NCI-H2107 treated with DMSO at 0.1 percent for 48 hours (cell line): ENCODE measurements at regions not wholly inside any gene's neighbourhood (a gene's known extent, or its start where the extent isn't known, plus 50 kb on each side); places are given as distances from the start of the nearest gene placed in this dataset.

Source experiments
- DNase-seq: peaks from one replicate; lab custom pipeline; 2025; ENCODE audit not compliant: unreplicated experiment; lab: John Stamatoyannopoulos, UW

DNA sequence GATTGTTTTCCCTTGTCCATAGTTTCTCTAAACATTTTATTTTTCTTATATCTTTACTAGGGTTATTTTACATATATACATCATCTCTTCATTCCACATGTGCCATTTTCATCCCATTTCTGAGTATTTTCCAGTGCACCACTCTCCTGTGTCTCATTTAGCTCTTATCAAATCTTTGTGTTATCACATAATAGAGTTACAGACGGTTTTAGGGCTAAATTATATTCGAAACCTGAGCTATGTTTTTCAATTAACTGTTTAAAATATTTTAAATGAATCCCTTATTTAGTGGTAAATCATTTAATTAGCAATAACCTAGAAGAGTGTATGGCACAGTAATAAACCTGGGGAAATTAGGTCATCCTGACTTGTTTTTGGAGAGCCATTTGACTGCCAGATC is 160.4 kb upstream of the DCN start:
- DNase-seq = no peak

DNA sequence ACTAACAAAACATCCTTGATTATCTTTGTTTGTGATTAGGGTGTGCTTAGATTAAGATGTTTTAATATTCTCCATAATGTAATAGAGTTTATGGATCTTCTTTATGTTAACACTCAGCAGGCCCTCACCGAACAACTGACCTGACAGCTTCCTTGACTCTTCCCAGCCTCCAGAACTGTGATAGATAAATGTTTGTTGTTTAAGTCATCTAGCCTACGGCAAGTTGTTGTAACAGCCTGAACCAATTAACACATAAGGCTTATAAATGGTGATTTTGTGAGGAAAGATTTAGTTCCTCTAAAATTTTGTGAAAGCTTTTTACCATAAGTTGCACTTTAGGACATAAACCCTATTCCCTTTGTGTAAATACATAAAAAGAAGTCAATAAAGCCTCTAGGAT is 156.5 kb upstream of the DCN start:
- DNase-seq = no peak

- DNase-seq = no peak
These were observed 153.1 kb upstream of the DCN start for GRCh38 chr12:91335699-91336098.

GRCh38 chr12:91333966-91334365 is 151.3 kb upstream of the DCN start:
- DNase-seq = no peak

- peak; percentile 1 for DNase-seq
These were observed 149.7 kb upstream of the DCN start for GRCh38 chr12:91332302-91332701.

GRCh38 chr12:91331371-91331770 is 148.8 kb upstream of the DCN start:
- peak; percentile 12 for DNase-seq

DNA sequence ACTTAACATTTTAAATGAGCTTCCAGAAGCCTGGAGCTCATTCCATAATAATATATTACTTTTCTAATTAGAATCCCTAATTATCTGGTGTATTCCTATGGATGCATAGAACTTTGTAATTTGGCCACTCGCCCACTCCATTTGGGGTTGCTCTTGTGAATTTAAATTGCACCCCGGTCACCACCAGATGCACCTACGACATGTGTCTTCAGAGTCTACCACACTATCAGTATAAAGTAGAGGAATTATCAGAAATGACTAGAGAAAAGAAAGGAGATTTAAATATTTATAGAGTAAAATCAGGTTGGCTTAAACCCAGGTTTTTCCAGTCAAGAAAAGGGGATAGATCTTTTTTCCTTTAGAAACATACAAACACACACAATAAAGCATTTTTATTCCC is 145.8 kb upstream of the DCN start:
- no peak for DNase-seq

DNA sequence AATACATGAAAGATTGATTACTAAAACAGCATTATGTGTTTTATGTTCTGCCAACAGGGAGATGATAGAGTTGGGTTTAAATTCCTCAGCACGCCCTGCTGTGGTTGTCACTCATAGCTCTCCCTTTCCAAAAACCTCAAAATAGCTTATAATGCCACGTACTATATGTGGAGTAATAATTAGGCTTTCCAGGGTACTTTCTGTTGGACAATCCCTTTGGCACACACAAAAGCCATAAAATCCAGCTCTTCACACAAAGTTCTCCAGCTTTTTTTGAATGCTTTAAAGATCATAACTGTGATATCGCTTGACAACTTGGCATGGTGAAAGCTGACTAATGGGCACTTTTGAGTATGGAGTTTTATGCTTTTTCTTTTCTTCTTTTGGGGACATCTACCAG is 145.3 kb upstream of the DCN start:
- DNase-seq = no peak

DNA sequence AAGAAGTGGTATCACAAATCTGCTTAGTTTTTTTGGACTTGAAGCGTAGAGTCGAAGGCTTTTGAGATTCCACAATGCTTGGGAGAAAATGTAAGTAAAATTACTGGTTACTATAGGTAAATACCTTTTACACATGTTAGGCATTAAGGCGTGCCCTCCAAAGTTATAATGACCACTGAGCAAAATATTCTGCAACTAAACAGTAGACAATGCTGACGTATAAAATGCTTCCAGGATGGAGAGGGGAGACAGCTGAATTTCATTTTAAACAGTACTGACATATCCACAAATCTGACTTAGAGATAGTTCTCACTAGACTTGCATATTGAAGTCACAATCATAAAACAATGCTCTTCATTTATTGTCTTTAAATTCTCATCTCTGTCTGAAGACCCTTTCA is 144.5 kb upstream of the DCN start:
- no peak for DNase-seq

- DNase-seq = peak; percentile 29
These were observed 143.7 kb upstream of the DCN start for GRCh38 chr12:91326058-91327027.

DNA sequence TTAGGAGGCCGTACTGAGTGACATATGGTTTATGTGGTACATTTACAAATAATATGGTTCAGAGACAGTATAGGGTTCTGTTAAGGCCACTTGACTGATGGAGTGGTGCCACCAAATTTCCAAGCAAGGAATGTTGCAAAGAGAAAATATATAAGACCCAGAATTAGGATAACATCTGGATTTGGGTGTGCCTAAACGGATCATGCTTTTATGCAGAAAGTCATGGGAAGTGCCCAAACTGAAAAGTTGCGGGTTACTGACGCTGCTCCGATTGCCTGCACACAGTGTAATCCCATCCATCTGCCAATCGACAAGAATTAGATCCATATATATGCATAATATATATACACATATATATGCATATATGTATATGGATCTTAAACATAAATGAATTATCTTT is 138.4 kb upstream of the DCN start:
- no peak for DNase-seq

GRCh38 chr12:91319071-91319760 is 136.6 kb upstream of the DCN start:
- no peak for DNase-seq

- no peak for DNase-seq
These were observed 134.7 kb upstream of the DCN start for GRCh38 chr12:91317306-91317705.

- no peak for DNase-seq
These were observed 134.3 kb upstream of the DCN start for GRCh38 chr12:91316907-91317269.

DNA sequence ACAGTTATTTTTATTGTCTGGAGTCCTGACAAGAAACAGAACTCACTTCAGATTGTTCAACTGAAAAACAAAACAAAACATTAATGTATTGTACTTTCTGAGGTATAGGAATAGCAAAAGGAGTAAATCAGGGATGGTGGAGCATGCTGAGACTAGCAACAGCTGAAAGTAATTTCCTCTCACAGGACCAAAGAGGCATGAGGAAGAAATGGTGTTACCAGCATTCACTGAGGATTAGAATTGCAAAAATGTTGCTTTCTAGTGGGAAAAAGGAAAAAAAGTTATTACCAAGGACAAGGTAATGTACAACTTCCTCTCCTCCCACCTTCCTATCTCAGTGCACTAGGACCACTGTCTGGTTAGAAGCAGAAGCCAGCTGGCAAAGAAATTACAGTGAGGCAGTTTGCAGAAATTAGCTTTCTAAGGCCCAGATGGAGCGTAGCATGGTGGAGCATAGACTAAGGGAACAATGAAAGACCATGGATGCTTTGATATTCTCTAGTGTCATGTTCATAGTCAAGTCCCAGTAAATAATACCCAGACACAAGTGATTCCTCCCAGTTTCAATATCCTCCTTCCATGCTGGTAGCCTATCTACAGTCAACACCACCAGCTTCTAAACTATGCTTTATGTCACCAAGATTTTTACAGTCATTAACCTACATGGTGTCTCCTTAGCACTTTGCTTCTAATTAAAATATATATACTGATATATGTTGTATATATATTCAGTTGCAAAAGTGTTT is 133.7 kb upstream of the DCN start:
- no peak for DNase-seq

DNA sequence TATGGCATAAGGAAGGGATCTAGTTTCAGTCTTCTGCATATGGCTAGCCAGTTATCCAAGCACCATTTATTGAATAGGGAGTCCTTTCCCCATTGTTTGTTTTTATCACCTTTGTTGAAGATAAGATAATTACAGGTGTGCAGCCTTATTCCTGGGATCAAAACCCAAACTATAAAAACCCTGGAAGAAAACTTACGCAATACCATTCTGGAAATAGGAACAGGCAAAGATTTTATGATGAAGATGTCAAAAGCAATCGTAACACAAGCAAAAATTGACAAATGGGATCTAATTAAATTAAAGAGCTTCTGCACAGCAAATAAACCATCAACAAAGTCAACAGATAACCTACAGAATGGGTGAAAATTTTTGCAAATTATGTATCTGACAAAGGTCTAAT is 128.5 kb upstream of the DCN start:
- DNase-seq = no peak

DNA sequence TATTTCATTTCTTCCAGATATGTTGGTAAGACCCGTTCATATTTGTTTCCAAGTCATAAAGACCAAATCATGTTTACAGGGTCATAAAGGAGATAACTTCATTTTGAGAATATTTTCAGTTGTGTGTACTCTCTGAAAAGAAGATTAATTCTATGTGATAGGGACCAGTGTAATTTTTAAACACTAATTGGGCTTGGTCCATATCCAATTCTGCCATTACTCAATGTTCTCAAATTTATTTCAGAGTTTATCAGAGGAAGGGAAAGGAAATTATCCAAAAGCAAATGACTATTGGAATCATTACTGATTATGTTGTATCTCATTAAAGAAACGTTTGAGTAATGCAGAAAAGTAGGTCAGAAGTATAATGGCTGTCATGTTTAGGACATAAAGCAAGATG is 126.8 kb upstream of the DCN start:
- DNase-seq = no peak

GRCh38 chr12:91307957-91308670 is 125.5 kb upstream of the DCN start:
- no peak for DNase-seq

DNA sequence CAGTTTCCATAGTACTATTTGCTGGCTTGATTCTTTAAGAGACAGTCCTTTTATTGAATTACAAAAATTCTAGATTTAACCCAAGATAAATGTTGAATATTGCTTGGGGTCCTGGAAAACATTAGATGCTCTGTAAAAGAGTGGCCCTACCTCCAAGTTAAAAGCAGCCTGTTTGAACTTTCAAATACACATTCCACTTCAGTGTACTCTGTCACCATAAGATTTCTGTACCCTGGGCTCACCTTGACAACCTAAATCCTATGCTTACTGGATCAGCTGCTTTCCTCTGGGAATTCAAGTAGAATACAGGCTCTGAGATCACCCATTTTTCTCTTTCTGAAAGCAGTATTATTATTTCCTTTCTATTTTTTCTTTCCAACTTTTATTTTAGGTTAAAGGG is 107.7 kb upstream of the DCN start:
- DNase-seq = no peak

- DNase-seq = no peak
These were observed 107.3 kb upstream of the DCN start for GRCh38 chr12:91289906-91290305.

- DNase-seq = no peak
These were observed 106.5 kb upstream of the DCN start for GRCh38 chr12:91289072-91289471.
